ENCODE measurements at regions not wholly inside any gene's neighbourhood (a gene's known extent, or its start where the extent isn't known, plus 50 kb on each side); places are given as distances from the start of the nearest gene placed in this dataset.

DNA sequence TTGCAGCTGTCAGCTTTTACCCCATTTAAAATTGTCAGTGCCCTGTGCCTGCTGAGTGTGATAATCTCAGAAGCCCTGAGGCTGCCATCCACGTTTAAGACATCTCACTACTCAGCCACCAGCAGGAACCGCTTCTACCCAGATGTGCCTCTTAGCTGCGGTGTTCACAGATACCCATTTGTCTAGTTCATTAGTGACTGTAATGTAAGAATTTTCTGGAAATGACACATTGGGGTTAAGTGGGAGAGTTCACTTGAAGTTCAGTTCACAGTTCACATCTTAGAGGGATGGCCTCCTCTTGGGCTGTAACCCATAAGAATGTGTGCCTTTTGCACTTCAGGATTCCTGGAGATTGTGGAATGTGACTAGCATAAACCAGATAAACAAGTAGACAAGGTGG lies 477.7 kb downstream of the BTBD3 start:
- no peak for DNase-seq

DNA sequence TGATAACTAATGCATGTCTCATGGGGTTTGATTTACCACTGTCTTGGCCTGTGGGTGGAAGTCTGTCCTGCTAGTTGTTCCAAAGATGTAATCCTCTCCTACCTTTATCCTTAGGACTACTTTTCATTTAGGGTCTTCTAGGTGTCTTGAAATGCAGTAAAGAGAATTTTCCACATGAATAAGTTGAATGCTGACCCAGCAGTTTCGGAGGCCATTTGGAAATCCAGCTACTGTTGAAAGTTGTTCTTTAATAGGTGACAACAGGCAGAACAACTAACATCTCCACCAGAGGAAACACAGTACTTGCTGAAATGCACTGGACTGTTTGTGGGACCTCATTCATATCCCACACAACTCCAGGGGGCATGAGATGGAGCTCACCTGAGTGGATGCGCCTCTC lies 478.1 kb downstream of the BTBD3 start:
- no peak for DNase-seq

DNA sequence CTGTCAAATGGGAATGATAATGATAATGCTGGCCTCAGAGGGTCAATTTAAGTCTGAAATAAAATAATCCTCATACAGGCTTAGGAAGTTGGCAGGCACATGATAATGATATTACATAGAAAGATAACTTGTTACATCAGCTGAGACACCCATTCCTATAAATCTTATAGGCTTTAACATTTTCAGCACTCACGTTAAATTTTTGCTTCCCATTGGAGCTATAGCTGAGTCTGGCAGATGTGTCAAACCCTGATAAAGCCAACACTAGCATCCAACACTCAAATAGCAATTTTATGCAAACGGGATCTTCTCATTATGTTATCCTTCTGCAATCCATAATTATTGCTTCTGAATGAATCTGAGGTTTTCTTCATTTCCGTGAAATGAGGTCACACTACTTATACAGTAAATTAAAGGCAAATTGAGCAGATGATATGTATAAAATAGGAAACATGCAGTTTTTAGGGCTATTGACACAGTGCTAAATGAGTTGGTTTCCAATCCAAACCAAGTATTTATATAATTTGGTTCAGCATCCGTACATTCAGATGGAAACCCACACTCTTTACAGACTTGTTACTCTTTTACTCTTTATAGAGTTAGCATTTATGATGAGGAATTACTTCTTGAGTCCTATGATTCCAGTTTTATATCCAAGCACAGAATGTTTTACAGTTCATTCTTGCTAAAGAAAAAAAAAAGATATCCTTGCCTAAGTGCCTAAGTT lies 481.6 kb downstream of the BTBD3 start:
- no peak for DNase-seq

DNA sequence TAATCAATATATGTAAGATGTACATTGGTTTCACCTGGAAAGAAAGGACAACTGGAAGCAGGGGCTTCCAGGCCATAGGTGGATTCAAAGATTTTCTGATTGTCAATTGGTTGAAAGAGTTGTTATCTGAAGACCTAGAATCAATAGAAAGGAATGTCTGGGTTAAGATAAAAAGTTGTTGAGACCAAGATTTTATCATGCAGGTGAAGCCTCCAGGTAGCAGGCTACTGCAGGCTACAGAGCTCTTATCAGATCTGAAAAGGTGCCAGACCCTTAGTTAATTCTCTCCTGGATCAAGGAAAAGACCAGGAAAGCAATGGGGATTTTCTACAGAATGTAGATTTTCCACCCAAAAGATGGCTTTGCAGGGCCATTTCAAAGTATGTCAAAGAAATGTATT lies 487.2 kb downstream of the BTBD3 start:
- DNase-seq: no peak

GRCh38 chr20:12406978-12407377 lies 489.3 kb downstream of the BTBD3 start:
- DNase-seq: no peak

- no peak for DNase-seq
Measured at GRCh38 chr20:12409501-12409900, 491.8 kb downstream of the BTBD3 start.

DNA sequence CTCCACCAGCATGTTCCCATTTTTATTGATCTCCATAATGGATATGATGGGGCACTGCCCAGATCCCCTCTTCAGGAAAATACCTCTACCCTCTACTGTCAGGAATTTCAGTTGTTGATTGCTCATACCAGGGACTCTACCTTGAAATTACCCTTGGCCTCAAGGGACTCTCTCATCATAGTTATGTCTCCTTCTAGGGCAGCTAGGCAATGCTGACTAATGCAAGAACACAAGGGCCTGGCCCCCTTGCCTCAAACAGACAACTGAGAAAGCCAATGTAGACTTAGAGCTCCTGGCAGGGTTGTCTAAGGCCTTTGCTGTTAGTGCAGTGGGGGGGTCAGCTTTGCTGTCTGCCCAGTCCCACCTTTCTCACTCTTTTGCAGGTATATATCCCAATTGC lies 493.1 kb downstream of the BTBD3 start:
- no peak for DNase-seq

GRCh38 chr20:12411246-12411940 lies 493.7 kb downstream of the BTBD3 start:
- no peak for DNase-seq

DNA sequence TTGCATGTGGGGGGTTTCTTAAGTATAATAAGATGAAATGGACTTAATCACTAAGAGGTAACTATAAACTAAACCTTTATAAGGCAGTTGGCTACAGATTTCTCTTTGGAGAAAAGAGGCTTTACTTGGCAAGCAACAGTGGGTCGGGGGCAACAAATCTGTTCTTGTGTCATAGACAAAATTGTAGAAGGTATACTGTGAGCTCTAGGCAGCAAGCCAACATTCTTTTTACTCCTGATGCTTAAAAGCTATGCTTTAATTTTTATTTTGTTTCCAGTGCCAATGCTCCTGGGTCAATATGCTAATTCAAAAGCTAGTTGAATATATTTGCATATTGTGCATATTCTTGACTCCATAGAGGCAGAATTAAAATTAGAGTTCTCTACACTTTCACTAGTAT lies 495.4 kb downstream of the BTBD3 start:
- no peak for DNase-seq

DNA sequence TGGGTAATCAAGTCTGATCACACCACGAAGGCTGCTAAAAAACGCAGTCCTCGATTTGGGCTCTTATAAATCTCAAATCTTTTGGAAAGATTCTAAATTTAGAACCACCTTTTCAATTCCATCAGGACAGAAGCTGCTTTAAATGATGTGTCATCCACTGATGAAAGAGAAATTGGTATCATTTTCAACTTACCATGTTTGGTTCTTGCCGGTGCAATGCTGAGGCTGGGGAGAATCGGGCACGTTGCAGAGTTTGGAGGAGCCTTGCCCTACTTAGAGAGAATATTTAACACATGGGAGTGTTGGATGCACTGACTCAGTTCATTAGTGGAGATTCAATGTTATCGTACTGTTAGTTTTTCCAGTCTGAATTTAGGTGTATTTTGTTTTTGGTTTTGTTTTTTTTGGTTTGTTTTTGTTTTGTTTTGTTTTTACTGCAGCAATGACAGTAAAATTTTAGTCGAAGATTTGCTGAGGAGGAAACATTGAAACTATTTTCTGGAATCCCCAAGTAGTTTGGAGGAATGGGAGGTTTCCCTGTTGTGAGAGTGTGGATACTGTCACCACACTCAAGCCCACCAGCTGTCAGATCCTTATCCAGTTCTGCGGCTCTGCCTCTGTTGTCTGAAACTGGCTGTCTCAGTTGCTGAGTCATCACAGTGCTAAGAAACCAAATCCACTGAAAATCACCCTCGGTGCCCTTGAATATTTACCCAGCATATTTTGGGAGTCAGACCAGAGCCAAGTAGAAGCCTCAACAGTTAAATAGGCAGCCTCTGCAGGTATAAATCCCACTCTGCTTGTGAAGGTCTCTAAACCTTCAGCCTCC lies 497.0 kb downstream of the BTBD3 start:
- no peak for DNase-seq

DNA sequence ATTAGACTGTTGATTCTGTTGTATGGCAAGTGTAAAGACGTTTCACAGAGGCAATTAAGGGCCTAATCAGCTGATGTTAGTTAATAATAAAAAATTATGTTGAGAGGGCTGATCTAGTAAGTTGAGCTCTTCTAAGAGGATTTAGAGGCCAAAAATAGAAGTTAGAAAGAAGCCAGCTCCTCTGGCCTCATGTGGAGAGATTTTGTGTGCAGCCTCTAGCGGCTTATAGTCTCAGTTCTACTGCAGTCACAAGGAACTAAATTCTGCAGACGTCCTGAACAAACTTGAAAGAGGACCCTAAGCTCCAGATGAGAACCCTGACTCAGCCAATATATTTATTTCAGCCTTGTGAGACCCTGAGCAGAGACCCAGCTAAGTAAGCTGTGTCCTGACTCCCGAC lies 498.6 kb downstream of the BTBD3 start:
- DNase-seq: no peak

GRCh38 chr20:12433724-12434123 lies 516.0 kb downstream of the BTBD3 start:
- DNase-seq: no peak

- no peak for DNase-seq
Measured at GRCh38 chr20:12434672-12435071, 517.0 kb downstream of the BTBD3 start.

- no peak for DNase-seq
Measured at GRCh38 chr20:12435268-12435667, 517.6 kb downstream of the BTBD3 start.

GRCh38 chr20:12453711-12454110 lies 536.0 kb downstream of the BTBD3 start:
- DNase-seq: no peak

DNA sequence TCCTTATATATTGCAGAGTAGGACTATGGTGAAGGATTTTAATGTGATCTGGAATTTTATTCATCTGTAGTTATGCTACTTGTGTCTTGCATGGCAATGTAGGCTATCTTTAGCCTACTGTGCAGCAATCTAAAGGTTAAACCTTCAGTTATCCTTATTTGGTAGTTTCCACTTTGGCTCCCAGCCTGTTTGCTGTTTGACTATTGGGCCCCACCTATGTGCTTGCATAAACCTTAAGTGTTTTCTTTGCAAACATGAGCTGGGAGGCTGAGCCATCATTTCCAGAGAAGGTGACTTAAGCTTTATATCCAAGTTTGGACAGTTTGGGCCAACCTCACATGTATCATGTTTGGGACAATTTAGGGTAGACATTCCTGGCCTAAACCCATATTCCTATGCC lies 537.5 kb downstream of the BTBD3 start:
- no peak for DNase-seq

DNA sequence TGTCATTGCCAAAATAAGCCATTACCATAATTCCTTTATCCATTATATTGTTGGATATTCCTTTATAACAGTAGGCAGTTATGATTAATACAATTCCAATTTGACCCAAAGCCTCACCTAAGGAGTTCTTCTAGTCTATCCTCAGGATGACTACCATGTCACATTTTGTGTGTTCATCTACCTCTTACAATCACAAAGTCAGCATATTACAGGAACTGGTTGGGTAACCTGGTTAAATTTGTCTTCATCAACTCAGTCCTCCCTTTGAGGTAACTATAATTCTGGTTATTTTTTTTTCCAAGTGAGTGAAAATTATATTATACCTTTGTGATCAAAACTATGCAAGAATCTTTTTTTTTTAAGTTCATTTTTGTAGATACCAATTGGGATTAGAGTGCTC lies 540.5 kb downstream of the BTBD3 start:
- DNase-seq: no peak

DNA sequence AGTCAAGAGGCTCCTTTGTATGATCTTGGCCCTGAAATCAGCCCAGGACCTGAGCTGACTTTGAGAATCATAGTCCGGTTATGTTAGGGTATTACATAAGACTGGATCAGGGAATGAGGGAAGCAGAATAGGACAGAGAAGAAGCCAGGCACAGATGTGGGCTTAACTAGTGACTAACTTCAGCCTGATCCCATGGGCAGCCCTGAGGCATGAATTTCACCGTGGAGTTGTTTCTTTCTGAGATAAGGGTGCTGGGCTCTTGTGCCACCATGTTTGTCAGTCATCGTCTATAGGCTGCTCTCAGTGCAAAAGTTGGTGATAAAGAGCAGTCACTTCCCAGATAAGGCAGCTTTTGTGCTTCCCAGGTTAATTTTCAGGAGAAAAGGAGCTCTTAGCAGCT lies 544.7 kb upstream of the SPTLC3 start:
- DNase-seq: no peak

DNA sequence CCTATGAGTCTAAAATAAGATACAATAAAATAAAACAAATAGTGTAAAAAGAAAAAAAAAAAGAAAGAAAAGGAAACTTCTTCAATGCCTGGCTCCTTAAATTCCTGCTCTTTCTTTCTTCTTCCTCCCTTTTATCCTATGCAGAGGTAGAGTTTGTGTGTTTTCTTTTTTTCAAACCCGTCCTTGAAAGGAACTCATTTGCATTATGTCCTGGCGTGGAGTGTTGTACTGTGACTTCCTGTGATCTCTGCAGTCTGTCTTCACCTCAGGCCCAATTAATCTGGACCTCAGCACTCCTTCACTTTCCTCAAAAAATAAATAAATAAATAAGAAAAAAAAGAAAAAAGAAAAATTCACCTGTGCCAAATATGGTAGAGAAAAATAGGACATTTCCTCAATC lies 541.9 kb upstream of the SPTLC3 start:
- no peak for DNase-seq

DNA sequence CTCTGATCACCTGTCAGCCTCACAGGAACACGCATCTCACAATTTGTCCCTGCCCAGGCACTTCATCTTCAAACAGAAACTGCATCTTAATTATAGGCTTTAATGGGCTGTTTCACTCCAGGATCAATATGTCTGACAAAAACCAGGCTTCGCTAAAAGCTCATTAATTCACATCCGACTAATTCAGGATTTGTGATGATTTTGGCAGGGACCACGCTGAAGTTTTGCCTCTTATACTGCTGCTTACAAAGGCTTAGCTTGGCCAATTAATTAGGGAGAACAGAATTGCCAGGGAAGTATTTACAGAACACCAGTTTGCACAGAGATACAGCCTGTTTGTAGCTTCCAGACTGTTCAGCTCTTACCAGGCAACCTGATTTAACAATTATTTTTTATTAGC lies 541.0 kb upstream of the SPTLC3 start:
- DNase-seq: no peak

- DNase-seq: no peak
Measured at GRCh38 chr20:12482661-12483060, 526.1 kb upstream of the SPTLC3 start.

DNA sequence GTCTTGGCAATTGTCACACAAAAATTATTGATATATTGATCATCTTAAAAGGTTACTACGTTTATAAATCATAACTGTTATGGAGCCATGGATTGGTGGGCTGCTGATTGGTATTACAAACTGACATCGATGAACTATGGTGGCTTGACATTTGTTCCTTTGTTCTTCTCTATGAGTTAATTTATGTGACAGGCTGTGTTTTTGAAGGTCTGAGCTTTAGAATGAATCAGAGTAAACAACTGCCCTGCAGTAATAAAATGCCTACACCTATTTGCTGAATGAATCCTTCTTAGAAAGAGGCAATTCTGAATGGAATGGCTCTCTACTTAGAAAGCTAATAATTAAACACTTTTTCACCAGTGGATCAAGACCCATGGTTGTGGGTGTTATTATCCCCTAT lies 506.3 kb upstream of the SPTLC3 start:
- DNase-seq: no peak

DNA sequence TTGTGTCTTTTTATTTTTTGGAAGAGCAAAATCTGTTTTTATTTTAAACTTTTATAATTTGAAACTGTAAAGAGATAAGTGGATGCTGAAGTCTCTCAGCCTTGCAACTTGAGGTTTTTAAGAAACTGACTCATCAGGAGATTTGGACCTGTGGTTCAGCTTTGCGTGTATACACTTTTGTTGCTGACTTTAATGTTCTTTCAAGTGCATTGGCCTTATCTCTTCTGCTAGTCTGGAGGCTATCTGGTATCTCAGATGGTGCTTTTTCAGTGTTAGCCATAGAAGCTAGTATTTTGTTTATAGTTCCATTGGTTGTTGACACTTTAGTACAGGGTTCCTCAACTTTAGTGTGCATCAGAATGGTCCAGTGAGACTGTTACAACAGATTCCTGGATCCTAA lies 504.0 kb upstream of the SPTLC3 start:
- no peak for DNase-seq

DNA sequence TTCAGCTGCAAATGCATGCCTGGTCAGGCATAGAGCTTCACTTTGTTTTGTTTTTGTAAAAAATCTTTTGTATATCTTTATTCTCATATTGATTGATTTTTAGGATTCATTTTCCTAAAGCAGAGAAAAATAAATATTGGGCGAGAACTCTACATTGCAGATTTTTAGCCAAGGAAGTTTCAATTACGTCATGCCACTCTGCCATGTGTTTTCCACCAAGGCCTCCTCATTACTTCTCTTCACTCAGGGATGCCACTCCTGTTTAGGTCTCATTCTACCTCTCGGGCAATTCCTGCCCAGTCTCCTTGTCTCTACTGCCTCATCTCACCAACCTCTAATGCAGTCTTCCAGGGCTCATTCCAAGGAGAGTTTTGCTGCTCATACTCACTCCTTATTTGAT lies 497.3 kb upstream of the SPTLC3 start:
- DNase-seq: no peak
